Activated B cell treated with CpG ODN at 0.5 μM for 24 hours (primary cell): ENCODE measurements at regions not wholly inside any gene's neighbourhood (a gene's known extent, or its start where the extent isn't known, plus 50 kb on each side); places are given as distances from the start of the nearest gene placed in this dataset.

Experiments used
- ATAC-seq: fragments of 200-7000 bp; cut with Tn5 transposase; one replicate; pipeline ENCODE4 v1.10.0; 2021; ENCODE audit warnings: low read depth, mild to moderate bottlenecking, moderate library complexity
- CTCF ChIA-PET: fragments of 350-600 bp; sonication (Branson Sonifier 250); formaldehyde crosslinking; loops from one replicate; lab custom pipeline; 2021; ENCODE audit warnings: antibody characterized with exemption; lab: Charles Lee
- POLR2A ChIA-PET: fragments of 350-600 bp; sonication (Branson Sonifier 250); formaldehyde crosslinking; loops from one replicate; lab custom pipeline; 2021; ENCODE audit warnings: antibody characterized with exemption; lab: Charles Lee
- DNase-seq: peaks from one replicate; pipeline ENCODE4 v3.0.0; 2022
- H3K27ac Mint-ChIP-seq: one replicate; pipeline ENCODE4 v1.8.0; 2020; ENCODE audit warnings: mixed read lengths
- H3K27me3 Mint-ChIP-seq: one replicate; pipeline ENCODE4 v1.8.0; 2021; ENCODE audit warnings: mixed read lengths
- H3K36me3 Mint-ChIP-seq: one replicate; pipeline ENCODE4 v1.8.0; 2021; ENCODE audit warnings: low read depth, mixed read lengths
- H3K4me1 Mint-ChIP-seq: one replicate; pipeline ENCODE4 v1.8.0; 2021; ENCODE audit warnings: mixed read lengths
- H3K4me3 Mint-ChIP-seq: one replicate; pipeline ENCODE4 v1.8.0; 2020; ENCODE audit warnings: mild to moderate bottlenecking, mixed read lengths
- H3K9me3 Mint-ChIP-seq: one replicate; pipeline ENCODE4 v1.8.0; 2020; ENCODE audit warnings: mixed read lengths
- intact Hi-C: fragments of 100-400 bp; cut with micrococcal nuclease; formaldehyde crosslinking; loops from one replicate; pipeline ENCODE4 v1.15.1; 2024
- TF ChIP-seq, protein P1 (sequence below): fragments of 200-600 bp; IDR thresholded peaks from one replicate; pipeline ENCODE4 v1.8.0; 2022; ENCODE audit warnings: antibody characterized with exemption, mild to moderate bottlenecking

DNA sequence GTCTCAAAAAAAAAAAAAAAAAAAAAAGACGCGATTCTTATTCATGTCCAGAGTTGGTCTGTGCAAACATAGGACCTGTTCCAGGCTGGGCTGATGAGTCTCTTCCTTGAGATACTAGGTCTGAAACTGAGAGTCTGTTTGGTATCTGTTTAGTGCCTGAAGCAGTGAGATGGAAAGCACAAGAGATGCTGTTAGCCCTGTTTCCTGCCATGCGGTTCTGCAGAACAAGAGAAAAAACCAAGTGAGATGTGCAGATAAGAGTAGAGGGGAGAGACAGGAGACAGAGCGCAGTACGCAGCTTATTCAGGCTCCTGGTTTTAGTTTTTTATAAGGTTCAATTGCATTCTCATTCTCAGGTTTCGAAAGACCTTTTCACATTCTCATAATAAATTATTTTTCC is 85.8 kb upstream of the PRKCQ start:
- no peak for DNase-seq
- no peak for ATAC-seq
- Mint-ChIP-seq H3K27me3 (peaks cover 8% of the 10 kb centered on the region), H3K27ac (no peak overlapping the region), H3K4me3 (no peak overlapping the region), H3K9me3 (no peaks in the 10 kb centered on the region), H3K36me3 (no peaks in the 10 kb centered on the region), H3K4me1 (no peaks in the 10 kb centered on the region)
- ChIA-PET POLR2A (no interaction called here), CTCF (no interaction called here)
- intact Hi-C loops: loop anchor here (10.0 kb wide), 1 partner anchor 859 kb away; no protein-coding TSS in a partner anchor
- TF ChIP-seq, protein P1, sequence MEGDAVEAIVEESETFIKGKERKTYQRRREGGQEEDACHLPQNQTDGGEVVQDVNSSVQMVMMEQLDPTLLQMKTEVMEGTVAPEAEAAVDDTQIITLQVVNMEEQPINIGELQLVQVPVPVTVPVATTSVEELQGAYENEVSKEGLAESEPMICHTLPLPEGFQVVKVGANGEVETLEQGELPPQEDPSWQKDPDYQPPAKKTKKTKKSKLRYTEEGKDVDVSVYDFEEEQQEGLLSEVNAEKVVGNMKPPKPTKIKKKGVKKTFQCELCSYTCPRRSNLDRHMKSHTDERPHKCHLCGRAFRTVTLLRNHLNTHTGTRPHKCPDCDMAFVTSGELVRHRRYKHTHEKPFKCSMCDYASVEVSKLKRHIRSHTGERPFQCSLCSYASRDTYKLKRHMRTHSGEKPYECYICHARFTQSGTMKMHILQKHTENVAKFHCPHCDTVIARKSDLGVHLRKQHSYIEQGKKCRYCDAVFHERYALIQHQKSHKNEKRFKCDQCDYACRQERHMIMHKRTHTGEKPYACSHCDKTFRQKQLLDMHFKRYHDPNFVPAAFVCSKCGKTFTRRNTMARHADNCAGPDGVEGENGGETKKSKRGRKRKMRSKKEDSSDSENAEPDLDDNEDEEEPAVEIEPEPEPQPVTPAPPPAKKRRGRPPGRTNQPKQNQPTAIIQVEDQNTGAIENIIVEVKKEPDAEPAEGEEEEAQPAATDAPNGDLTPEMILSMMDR: no peak

DNA sequence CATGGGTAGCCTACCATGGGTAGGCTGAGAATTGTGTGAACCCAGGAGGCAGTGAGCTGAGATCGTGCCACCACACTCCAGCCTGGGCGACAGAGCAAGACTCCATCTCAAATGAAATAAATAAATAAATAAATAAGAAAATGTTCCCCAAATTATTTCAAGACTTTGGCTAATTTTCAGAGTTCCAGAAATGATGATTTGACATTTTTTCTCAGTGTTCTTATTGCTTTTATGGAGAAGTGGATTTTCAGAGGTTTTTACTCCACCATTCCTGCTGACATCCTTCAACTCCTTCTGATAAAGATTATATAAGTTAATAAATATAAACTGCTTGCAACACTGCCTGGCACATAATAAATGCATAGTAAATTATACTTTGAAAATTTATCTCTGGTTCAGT is 80.4 kb upstream of the PRKCQ start:
- Mint-ChIP-seq H3K4me3 (no peak overlapping the region), H3K4me1 (no peaks in the 10 kb centered on the region), H3K9me3 (no peaks in the 10 kb centered on the region), H3K36me3 (no peaks in the 10 kb centered on the region), H3K27me3 (peaks cover 18% of the 10 kb centered on the region), H3K27ac (no peak overlapping the region)
- ChIA-PET CTCF (no interaction called here), POLR2A (interaction anchor here (0.5 kb wide), 1 partner anchor 1158 kb away, joined by 3 read pairs; the partner anchor contains the start of gene TAF3)
- ATAC-seq: no peak
- intact Hi-C loops: loop anchor here (10.0 kb wide), 1 partner anchor 864 kb away; no protein-coding TSS in a partner anchor
- DNase-seq: no peak
- TF ChIP-seq, protein P1: no peak

DNA sequence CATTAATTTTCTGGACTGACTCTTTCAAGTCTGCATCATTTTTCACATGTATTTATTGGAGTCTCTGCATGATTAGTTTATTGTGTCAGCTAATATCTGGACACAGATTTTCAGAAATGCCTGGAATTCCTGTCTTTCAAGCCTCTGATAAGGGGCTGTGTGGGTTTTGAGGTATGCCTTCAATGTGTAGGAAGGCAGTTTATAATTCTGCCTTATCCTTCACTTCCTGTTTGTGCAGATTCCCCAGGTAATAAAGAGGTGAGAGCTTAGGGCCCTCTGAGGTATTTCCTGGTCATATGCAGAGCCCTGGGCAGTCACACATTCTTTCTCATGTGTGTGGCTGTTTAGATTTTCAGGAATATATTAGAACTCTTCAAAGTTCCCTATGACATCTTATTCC is 79.4 kb upstream of the PRKCQ start:
- Mint-ChIP-seq H3K27me3 (peaks cover 18% of the 10 kb centered on the region), H3K36me3 (no peaks in the 10 kb centered on the region), H3K4me3 (no peak overlapping the region), H3K27ac (no peak overlapping the region), H3K9me3 (no peaks in the 10 kb centered on the region), H3K4me1 (no peaks in the 10 kb centered on the region)
- TF ChIP-seq, protein P1: no peak
- no peak for ATAC-seq
- CTCF ChIA-PET: interaction anchor here (0.6 to 0.8 kb wide), 2 partner anchors 11 kb away, joined by 3 read pairs; no protein-coding TSS in a partner anchor
- intact Hi-C loops: no loop called here
- no peak for DNase-seq
- POLR2A ChIA-PET: no interaction called here

DNA sequence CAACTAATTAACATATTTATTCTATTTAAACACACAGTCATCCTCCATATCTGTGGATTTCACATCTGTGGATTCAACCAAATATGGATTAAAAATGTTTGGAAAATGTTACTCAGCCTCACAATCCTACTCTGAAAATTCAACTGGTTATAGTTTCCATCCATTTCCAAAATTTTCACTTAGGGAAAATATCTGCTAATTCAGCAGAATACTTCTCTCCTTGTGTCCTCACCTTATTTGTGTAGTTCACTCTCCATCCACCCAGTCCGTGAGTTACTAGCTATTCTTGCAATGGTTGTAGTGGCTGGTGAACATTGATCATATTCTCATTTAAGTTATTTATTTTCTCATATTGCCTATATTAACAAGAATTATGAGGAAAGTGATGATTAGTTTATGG is 77.6 kb upstream of the PRKCQ start:
- H3K27me3 Mint-ChIP-seq: peaks cover 15% of the 10 kb centered on the region
- ATAC-seq (no peak), DNase-seq (no peak)
- ChIA-PET POLR2A (no interaction called here), CTCF (no interaction called here)
- H3K36me3 Mint-ChIP-seq: no peaks in the 10 kb centered on the region
- TF ChIP-seq, protein P1: no peak
- no peaks in the 10 kb centered on the region for H3K9me3 Mint-ChIP-seq
- no peak overlapping the region for H3K27ac Mint-ChIP-seq
- no peak overlapping the region for H3K4me3 Mint-ChIP-seq
- no peaks in the 10 kb centered on the region for H3K4me1 Mint-ChIP-seq
- intact Hi-C loops: no loop called here

DNA sequence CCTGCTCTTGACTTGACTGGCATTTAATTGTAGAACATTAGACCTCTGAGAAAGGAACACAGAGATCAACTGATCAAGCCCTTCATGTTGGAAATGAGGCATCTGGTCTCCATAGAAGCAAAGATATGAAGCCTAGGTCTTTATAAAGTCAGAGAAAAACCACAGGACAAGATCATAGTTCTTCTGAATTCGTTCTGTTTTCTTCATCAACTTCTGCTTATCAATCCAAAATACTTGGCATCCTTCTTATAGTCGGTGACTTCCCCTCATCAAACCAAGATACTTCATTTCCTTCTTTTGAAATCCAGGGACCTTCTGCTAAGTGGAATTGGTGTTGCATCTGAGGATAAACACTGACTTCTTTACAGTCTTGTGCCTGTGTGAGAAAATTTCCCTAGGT is 77.1 kb upstream of the PRKCQ start:
- TF ChIP-seq, protein P1: no peak
- no peak for DNase-seq
- intact Hi-C loops: no loop called here
- H3K9me3 Mint-ChIP-seq: no peaks in the 10 kb centered on the region
- H3K27ac Mint-ChIP-seq: no peak overlapping the region
- ChIA-PET POLR2A (no interaction called here), CTCF (no interaction called here)
- H3K36me3 Mint-ChIP-seq: no peaks in the 10 kb centered on the region
- no peaks in the 10 kb centered on the region for H3K4me1 Mint-ChIP-seq
- peaks cover 15% of the 10 kb centered on the region for H3K27me3 Mint-ChIP-seq
- no peak for ATAC-seq
- no peak overlapping the region for H3K4me3 Mint-ChIP-seq
